HPDE6-E6E7 (cell line): ENCODE measurements at regions not wholly inside any gene's neighbourhood (a gene's known extent, or its start where the extent isn't known, plus 50 kb on each side); places are given as distances from the start of the nearest gene placed in this dataset.

Source experiments
- DNase-seq: peaks from one replicate; pipeline ENCODE4 v3.0.0; 2011; ENCODE audit warnings: missing footprints; ENCODE audit errors: extremely low spot score

DNA sequence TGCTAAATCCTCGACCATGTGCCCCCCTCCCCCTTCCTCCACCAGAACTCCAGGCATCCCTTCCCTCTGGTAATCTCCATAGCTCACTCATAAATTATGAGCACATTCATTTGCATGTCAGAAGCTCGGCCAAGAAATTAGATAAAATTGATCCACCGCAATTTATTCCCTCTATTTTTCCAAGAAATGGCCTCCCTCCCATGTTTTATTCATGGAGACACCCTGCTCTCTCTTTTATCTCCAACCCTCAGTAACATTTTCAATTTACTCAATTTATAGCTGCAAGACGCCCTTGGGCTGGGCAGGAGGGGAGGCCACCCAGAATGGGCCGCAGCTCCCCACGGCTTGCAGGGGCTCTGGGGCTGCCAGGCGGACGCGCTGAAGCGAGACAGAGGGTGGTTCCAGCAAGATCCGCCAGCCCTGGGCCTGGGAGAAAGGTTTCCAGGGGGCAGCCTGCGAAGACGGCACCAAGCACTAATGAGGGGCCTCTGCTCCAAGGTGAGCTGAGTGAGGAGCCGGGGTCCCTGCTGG, 54.7 kb upstream of the ZNF423 start:
- DNase-seq = no peak

DNA sequence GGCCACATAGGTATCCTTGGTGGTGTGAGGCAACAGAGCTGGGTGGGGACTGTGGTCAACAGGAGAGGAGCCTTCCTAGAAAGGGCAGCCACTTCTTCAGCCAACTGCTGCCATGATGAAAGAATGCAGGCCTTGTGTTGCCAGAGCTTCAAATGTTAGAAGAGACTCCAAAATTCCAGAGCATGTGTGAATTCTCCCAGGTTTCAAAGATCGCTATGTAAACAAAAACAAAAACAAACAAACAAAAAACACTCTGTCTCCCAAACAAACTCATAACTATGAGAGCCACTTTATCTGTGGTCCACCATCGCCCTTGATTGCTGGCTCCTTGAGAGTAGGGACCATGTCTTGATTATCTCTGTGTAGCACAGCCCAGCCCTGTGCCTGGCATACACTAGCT, 55.5 kb upstream of the ZNF423 start:
- no peak for DNase-seq

DNA sequence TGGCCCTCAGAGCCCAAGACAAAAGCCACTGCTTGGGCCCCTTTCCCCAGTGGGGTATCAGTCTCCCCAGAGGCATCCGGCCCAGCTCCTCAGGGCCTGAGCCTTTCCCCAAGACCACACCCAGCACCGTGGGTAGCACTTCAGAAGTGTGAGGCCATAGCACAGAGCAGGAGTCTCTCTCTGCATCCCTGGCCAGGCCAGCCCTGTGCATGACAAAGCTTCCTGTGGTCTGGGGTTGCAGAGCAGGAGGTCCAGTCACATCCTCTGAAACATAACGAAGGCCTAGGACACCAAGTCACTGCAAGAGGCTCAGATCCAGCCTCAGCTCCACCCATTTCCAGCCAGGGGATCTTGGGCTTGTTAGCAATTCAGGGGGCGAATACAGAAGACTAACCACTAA, 56.8 kb upstream of the ZNF423 start:
- DNase-seq = no peak

DNA sequence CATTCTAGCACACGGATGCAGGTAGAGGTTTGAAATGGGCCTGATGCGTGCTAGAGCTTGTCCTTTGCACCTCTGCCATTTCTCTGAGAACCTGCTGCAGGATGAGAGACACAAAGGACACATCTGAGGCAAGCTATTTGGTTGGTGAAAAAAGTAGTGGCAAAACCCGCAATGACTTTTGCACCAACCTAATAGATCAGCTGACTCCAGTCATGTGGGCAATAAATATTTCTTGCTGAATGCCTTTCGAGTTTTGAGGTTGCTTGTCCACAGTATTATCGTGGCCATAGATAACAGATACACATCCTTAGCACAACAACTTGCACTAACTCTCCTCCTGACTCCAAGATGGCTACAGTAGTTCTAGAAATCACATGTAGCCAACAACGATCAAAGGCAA, 57.8 kb upstream of the ZNF423 start:
- no peak for DNase-seq

DNA sequence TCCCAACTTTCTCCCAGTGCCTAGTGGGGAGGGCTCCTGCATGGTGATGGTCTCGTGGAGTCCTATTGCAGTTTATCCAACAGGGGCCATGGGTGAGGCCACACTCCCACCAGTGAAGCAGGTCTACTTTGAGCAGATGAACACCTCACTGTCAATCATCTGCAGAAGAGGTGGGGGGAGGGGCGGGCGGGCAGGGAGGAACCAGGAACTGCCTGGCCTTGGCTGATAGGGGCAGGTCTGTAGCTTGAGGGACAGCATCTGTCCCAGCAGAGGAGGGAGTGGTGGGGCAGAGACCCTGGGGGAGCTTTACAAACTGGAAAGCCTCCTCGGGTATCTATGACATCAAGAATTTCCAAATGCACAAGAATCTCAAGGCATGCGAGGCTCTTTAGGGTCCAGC, 58.7 kb upstream of the ZNF423 start:
- DNase-seq = no peak

DNA sequence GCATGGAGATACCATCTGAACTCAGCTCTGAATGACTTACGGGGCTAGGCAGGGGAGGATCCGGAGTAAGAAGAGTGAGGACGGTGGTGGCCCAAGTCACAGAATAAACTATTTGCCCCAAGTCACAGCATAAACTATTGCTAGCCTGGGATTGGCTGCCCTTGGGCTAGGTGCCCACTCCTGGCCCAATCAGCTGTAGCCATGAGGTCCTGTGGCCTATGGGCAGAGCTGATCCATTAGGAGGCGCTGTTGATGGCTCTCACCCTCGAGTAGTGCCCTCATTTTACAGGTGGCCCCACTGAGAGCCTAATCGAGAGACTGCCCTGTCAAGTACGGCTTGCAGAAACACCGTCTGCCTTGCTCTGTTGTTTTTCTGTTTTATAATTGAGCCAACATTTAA, 62.3 kb upstream of the ZNF423 start:
- DNase-seq = no peak

DNA sequence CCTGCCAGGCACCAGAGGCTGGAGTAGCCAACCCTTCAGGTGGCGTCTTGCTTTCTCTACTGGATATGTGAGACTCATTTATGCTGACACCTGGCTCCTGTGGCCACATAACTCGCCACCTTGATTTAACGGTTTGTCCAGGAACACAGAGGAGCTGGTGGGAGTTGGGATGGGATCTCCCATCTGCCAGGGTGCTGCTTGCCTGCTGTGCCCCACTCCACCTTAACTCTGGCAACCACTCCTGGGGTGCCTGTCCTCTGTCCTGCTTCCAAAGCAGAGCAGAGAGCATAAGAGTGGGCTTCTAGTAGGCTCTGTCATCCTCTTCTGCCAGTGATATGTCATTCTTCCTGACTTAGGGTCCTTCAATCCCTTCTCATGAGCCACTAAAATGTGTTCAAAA, 63.4 kb upstream of the ZNF423 start:
- DNase-seq = no peak

DNA sequence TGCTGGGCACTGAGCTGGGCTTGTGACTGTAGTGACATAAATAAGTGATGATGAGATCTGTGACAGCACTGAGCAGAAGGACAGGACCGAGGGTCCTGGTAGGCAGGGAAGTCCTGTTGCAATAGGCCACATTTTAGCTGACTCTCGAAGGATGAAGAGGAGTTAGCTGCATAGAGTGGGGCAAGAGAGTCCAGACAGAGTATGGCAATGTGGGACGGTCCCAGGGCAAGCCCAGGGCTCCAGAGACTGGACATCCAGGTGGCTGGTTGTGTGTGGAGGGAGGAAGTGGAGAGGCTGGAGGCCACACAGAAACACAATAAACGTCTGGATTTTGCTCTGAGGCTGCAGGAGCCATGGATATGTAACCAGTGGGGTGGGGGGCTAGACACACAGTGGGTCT, 64.5 kb upstream of the ZNF423 start:
- no peak for DNase-seq

DNA sequence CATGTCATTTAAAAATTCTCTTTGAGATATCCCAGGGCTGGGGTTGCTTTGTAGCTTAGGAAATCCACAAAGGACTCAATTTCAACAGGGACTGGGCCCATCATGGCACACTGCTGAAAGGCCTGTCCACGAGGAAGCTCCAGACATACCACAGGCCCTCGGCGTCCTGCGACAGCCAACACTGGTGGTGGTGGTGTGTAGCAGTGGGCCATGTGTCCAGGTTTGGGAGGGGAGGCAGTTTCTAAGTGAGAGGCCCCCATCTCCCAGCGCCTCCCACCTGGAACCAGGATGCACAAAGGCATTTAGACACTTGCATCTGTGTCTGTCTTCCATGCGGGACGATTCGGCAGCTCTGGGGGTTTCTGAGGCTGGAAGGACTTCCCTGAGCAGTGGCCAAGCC, 65.2 kb upstream of the ZNF423 start:
- no peak for DNase-seq

DNA sequence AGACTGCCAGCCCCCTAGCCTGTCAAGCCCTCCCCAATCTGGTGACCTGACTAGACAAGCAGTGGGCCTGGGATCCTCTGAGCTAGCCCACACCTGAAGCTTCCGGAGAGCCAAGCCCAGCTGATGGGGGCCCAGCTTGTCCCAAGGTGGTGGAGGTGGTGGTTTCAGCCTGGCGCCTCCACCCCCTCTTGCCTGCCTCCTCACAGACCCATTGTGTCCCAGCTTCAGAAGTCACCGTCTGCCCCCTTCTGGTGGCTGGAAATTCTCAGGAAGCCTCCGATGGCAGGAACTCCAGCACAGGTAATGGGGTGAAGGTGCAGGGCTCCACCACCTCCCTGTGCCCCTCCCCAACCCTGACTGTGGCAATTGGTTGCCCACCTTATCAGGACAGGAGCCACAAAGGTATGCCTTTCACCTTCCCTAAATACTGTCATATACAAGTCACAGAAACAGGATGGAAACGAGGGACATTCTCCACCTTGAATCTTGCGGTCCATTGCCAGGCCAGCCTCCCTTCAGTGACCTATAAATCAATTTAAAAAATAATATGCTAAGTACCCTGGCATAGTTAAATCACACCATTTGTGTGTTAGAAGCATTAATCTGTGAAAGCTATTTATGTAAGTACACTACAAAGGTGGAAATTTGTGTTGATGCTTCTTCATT, 66.0 kb upstream of the ZNF423 start:
- peak; percentile 27 for DNase-seq

DNA sequence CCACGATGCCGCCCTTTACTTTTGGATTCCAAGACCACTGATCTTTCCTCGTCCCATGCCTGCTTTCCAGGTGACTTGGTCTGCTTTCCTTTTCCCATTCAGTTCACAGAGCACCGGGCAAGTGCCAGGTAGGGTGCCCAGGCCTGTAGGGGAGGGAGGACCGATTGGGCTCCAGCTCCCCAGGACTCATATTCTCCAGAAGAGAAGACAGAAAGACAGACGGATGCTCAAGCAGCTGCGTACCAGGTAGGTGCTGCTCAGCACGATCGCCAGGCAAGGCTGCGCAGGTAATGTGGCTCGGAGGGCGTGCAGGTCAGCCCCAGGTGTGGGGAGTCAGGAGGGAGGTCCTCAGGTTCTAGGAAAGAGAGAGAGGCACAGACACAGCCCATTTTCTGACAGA, 67.5 kb upstream of the ZNF423 start:
- DNase-seq = no peak

DNA sequence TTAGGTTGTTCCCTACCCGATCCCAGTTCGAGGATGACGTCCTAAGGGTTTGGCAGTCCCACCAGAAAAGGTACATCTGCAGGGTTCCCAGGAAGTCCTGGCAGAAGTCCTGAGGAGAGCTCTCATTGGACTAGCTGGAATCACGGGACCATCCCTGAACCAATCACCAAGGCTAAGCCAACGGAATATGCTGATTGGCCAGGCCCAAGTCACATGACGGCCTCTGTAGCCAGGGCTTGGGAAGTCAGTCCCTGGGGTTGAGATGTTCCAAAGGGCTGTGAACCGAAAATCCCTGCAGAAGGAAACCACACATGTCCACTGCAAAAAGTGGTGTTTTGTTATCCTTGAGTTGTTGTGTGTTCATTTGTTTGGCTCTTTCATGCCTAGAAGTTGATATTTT, 68.2 kb upstream of the ZNF423 start:
- no peak for DNase-seq

DNA sequence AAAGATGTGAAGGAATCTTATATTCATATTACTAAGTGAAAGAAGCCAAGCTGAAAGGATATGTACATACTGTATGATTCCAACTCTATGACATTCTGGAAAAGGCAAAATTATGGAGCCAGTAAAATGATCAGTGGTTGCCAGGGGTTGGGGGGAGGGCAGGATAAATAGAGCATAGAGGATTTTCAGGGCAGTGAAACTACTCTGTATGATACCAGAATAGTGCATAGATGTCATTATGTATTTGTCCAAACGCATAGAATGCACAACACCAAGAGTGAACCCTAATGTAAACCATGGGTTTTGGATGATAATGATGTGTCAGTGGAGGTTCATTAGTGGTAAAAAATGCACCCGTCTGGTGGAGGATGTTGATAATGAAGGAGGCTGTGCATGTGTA, 71.0 kb upstream of the ZNF423 start:
- DNase-seq = no peak

DNA sequence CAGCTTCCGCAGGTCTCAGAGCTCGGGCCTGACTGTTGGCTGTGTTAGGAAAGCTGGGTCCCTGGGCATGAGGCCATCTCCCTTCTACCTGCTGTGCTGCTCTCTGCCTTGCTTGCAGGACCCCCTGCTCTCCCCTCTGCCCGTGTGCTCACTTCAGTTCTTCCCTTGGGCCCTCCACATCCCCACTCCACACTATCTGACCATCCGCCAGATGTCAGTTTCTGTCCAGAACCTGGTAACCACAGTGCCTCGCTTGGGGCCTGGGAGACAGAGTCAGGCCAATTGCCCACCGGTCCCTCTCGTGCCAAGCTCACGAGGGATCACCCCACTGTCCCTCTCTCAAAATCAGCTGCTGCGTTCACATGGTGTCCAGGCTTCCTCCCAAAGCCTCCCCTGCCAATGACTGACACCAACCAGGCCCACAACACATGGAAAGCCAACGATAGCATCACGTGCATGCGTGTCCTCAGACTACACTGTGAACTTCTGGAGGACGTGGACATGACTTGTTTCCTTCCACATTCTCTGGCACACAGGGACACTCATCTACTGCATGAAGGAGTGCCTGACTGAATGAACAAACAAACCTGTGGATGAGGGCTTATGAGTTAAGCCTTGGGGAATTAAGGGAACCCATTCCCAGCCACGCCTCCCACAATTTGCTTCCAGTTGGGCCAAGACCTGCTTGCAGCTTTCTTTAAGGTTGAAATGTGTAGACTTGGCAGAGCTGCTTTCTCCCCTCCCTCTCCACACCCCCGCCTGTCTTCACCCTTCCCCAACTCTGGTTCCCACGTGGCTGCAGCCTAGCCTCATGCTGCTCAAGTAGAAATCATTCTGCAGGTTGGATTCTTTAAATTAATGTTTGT, 72.5 kb upstream of the ZNF423 start:
- DNase-seq = no peak

DNA sequence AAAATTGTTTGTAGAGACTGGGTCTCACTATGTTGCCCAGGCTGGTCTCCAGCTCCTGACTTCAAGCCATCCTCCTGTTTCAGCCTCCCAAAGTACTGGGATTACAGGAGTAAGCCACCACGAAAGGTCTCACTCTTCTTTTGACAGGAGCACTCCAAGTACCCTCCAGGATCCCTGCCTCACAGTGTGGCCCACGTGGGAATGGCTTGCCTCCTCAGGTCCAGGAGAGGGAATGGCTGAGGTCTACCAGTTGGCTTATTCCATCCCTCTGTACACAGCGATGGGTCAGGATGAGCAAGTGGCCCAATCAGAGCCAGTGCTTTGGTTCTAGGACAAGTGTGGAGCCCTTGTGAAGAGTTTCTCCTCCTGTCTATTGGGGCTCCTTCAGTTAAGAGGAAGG, 73.7 kb upstream of the ZNF423 start:
- no peak for DNase-seq

DNA sequence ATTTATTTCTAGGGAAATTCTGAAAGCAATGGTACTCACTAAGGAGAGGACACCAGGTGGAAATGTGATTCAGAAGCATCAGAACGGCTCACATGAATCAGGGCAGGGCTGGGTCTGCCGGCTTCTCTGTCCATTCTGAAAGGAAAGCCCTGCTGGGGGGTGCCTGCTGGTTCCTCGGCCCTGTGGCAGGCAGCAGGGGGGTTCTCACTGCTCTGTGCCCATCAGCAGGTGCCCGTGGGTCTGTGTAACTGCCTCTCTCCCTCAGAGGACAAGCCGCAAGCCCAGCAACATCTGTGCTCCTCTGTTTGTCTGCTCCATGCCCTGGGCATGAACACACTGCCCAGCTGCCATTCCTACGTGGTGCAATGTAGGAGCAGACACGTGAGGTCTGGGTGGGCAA, 74.9 kb upstream of the ZNF423 start:
- no peak for DNase-seq

DNA sequence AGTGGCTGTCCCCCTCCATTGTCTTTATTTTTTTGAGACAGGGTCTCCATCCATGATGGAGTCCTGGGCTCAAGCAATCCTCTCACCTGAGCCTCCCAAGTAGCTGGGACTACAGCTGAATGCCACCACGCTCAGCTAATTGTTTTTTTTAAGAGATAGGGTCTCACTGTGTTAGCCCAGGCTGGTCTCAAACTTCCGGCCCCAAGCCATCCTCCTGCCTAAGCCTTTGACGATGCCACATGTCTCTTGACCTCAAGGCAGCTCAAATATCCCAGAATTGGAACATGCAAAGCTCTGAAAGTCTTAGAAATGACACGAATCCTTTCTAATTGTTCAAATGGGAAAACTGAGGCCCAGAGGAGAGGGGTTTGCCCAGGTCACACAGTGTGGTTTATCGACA, 75.4 kb upstream of the ZNF423 start:
- no peak for DNase-seq

DNA sequence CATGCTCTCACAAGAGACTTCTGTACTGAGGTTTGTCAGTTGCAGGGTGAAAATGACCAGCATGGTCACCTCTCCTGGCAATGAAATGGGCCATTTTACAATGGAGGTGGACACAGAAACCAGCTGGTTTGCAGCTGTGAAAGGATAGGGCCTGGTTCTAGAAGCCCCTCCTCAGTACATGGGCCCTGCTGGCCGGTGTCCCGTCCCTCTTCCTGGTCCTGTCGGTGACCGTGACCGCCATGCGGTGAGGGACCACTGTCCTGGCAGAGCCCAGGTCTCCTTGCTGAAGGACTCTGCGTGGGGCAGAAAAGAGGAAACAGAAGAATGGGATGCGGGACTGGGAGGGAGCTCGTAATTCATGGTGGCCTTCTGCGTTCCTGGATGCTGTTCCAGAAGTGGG, 76.0 kb upstream of the ZNF423 start:
- DNase-seq = no peak

DNA sequence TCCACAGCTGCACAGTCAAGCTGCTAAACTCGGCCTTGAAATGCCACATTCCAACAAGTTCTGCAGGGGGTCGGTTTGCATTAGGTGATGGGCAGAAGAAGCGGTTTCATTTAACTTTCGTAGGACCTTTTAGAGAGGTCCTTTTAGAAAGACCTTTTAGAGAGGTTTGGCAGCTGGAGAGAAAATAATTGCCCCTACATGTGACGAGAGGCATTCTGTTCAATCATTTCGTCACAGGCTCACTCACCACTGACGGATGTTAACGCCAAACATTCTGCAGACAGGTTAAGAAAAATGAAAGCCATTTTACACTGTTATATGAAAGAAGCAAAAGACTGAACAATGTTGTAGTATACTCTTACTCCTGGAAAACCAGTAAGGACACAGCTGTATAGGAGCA, 76.5 kb upstream of the ZNF423 start:
- DNase-seq = no peak

DNA sequence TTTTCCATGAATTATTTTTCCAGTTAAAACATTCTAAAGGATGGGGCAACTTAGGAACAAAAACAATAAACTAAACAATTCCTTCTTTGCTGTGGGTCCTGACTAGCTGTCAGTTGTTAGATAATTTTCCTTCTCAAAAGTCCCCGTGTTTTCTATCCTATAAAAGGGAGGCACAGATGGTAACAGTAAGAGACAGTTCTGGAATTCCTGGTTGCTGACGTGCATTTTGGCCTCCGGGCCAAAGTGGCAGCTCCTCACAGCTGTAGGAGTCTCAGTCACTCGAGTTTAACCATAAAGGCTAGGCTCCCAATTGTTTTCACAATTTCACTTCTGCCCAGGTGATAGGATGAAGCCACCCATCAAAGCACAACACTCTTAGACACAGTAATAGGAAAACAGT, 77.0 kb upstream of the ZNF423 start:
- DNase-seq = no peak

DNA sequence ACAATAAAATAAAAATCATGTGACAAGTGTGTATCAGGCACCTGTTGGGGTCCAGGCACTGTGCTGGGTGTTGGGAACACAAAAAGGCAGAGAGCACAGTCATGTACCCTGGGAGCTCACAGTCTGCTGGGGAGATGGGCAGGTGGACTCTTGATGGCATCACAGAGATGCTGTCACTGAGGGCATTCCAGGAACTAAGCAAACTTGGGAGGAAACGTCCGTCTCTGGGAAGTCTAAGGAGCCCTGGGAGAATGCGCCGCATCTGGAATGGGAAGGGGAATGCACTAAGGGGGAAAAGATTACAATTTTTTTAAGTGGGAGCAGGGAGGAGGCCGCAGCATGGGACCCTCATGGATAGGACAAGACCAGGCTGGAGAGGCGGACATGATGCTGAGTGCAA, 80.9 kb upstream of the ZNF423 start:
- DNase-seq = no peak

DNA sequence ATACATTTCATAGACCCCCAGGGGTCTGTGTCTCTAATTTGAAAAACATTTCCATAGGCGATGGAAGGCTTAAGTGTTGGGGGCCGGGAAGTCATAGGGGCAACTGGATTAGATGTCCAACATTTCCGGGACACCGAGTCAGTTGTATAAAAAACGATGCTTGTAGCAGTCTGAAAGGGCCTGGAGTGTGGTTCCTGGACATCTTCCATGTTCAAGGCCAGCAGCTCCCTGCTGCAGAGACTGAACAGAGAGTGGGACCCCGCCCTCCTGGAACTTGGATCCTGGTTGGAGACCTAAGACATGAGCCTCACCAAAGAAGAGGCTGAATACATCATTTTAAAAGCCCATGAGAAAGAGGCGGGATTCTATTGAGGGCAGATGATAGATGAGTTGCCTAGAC, 82.0 kb upstream of the ZNF423 start:
- DNase-seq = no peak

DNA sequence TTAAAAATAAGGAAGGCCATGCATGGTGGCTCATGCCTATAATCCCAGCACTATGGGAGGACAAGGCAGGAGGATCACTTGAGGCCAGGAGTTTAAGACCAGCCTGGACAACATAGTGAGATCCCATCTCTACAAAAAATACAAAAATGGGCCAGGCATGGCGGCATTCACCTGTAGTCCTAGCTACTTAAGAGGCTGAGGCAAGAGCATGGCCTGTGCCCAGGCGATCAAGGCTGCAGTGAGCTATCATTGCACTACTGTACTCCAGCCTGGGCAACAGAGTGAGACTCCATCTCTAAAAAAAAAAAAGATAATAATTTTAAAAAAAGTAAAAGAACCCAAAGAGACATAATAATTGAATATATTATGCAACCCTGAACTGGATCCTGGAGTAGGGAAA, 83.6 kb upstream of the ZNF423 start:
- DNase-seq = no peak
